Coronary artery (tissue), 2 donors: ENCODE measurements at regions not wholly inside any gene's neighbourhood (a gene's known extent, or its start where the extent isn't known, plus 50 kb on each side); places are given as distances from the start of the nearest gene placed in this dataset.
"Not testable (repeated sequence)": the region's sequence is repeated elsewhere in the genome, so short reads cannot be mapped to it uniquely, and the experiment has no call there.

Experiments used
- DNase-seq: peaks from one replicate; pipeline ENCODE4 v3.0.0-alpha.2; 2017; ENCODE audit warnings: low spot score
- H3K27ac ChIP-seq, 2 donors: fragments of 200-600 bp; sonication (generic); one replicate each; pipeline ENCODE4 v1.5.1; 2016 to 2019
- H3K4me3 ChIP-seq: fragments of 200-600 bp; sonication (generic); 2 replicates; pipeline ENCODE4 v1.5.1; 2016; ENCODE audit warnings: mild to moderate bottlenecking, moderate library complexity
- CTCF ChIP-seq: fragments of 200-600 bp; sonication (generic); IDR thresholded peaks from one replicate; pipeline ENCODE4 v1.5.1; 2019; ENCODE audit warnings: antibody characterized with exemption

GRCh38 chr2:8378016-8378810 lies 303.6 kb upstream of the ID2 start:
- no peak for DNase-seq
- H3K27ac ChIP-seq = no peak overlapping the region
- TF ChIP-seq CTCF = no peak
- no peak overlapping the region for H3K4me3 ChIP-seq

- DNase-seq = no peak
- TF ChIP-seq CTCF = no peak
- Histone ChIP-seq H3K27ac (no peak overlapping the region), H3K4me3 (no peak overlapping the region)
Observed at GRCh38 chr2:8379128-8379527, 302.7 kb upstream of the ID2 start.

- Histone ChIP-seq H3K27ac (no peak overlapping the region), H3K4me3 (no peak overlapping the region)
- no peak for TF ChIP-seq CTCF
- no peak for DNase-seq
Observed at GRCh38 chr2:8379549-8379948, 302.3 kb upstream of the ID2 start.

GRCh38 chr2:8380026-8380425 lies 301.8 kb upstream of the ID2 start:
- no peak for TF ChIP-seq CTCF
- Histone ChIP-seq H3K27ac (peak overlapping the region in 1 of 2 donors; percentile 3), H3K4me3 (no peak overlapping the region)
- no peak for DNase-seq

GRCh38 chr2:8380566-8380965 lies 301.3 kb upstream of the ID2 start:
- H3K27ac ChIP-seq = peak overlapping the region in 1 of 2 donors; percentile 3
- DNase-seq = no peak
- no peak overlapping the region for H3K4me3 ChIP-seq
- no peak for TF ChIP-seq CTCF

- H3K27ac ChIP-seq = no peak overlapping the region
- DNase-seq = no peak
Observed at GRCh38 chr2:8382485-8382884, 299.4 kb upstream of the ID2 start.

GRCh38 chr2:8386748-8387147 lies 295.1 kb upstream of the ID2 start:
- not testable (repeated sequence) for H3K27ac ChIP-seq, DNase-seq, H3K4me3 ChIP-seq

More at GRCh38 chr2:8382485-8382884, 299.4 kb upstream of the ID2 start:
- H3K4me3 ChIP-seq = no peak overlapping the region
- TF ChIP-seq CTCF = no peak
